GM12801 (cell line): ENCODE measurements at regions not wholly inside any gene's neighbourhood (a gene's known extent, or its start where the extent isn't known, plus 50 kb on each side); places are given as distances from the start of the nearest gene placed in this dataset.

Source experiments
- CTCF ChIP-seq: IDR thresholded peaks from one replicate; pipeline ENCODE4 v1.5.1; 2011; ENCODE audit warnings: control low read depth; ENCODE audit not compliant: insufficient read length; ENCODE audit errors: extremely low read depth

GRCh38 chr1:199909137-199909536 is 118.4 kb upstream of the NR5A2 start:
- TF ChIP-seq CTCF = no peak

GRCh38 chr1:199913318-199913717 is 114.2 kb upstream of the NR5A2 start:
- TF ChIP-seq CTCF = no peak

GRCh38 chr1:199914546-199914945 is 113.0 kb upstream of the NR5A2 start:
- TF ChIP-seq CTCF = no peak

- no peak for TF ChIP-seq CTCF
These were observed 109.2 kb upstream of the NR5A2 start for GRCh38 chr1:199918196-199918769.

GRCh38 chr1:199920635-199921034 is 106.9 kb upstream of the NR5A2 start:
- no peak for TF ChIP-seq CTCF

GRCh38 chr1:199929556-199929955 is 98.0 kb upstream of the NR5A2 start:
- TF ChIP-seq CTCF = no peak

GRCh38 chr1:199931666-199932377 is 95.7 kb upstream of the NR5A2 start:
- no peak for TF ChIP-seq CTCF
